Panc1 (cell line): ENCODE measurements at regions not wholly inside any gene's neighbourhood (a gene's known extent, or its start where the extent isn't known, plus 50 kb on each side); places are given as distances from the start of the nearest gene placed in this dataset.

Experiments used
- ATAC-seq: fragments of 200-7000 bp; cut with Tn5 transposase; 2 replicates; pipeline ENCODE4 v1.9.1; 2020; ENCODE audit warnings: mild to moderate bottlenecking, moderate library complexity
- BruUV-seq: library from RNA; stranded (reverse); fragments of 400-500 nt; replicated peaks from 2 replicates; lab custom pipeline; 2021; lab: Mats Ljungman, UMichigan
- CTCF ChIA-PET: fragments of 300-600 bp; sonication (Branson Sonifier 250); formaldehyde crosslinking; loops from one replicate; lab custom pipeline; 2022; ENCODE audit warnings: antibody characterized with exemption; lab: Charles Lee
- POLR2A ChIA-PET: fragments of 300-600 bp; sonication (Branson Sonifier 250); formaldehyde crosslinking; loops from one replicate; lab custom pipeline; 2022; ENCODE audit warnings: antibody characterized with exemption; lab: Charles Lee
- DNase-seq: peaks from one replicate; pipeline ENCODE4 v3.0.0-alpha.2; 2010; ENCODE audit warnings: low read depth, low spot score
- H3K27ac ChIP-seq: 2 replicates; pipeline ENCODE4 v1.5.1; 2011; ENCODE audit warnings: mild to moderate bottlenecking, low read length, inconsistent platforms
- H3K27me3 ChIP-seq: fragments of 200-500 bp; sonication (Bioruptor generic); 2 replicates; pipeline ENCODE4 v1.6.0; 2014; ENCODE audit warnings: low read length, inconsistent platforms; ENCODE audit not compliant: control insufficient read depth, insufficient read depth
- H3K36me3 ChIP-seq: fragments of 200-500 bp; sonication (Bioruptor generic); 2 replicates; pipeline ENCODE4 v1.5.1; 2014; ENCODE audit warnings: inconsistent platforms, mild to moderate bottlenecking, low read length, moderate library complexity; ENCODE audit not compliant: control insufficient read depth, insufficient read depth
- H3K4me1 ChIP-seq: 2 replicates; pipeline ENCODE4 v1.5.1; 2011; ENCODE audit warnings: inconsistent platforms, mild to moderate bottlenecking, low read length, moderate library complexity; ENCODE audit not compliant: control insufficient read depth, insufficient read depth
- H3K4me3 ChIP-seq, 2 experiments: 2 replicates each; pipeline ENCODE4 v1.5.1; 2011 to 2012; ENCODE audit warnings: low read depth in 2 of 2, low read length in 2 of 2, mild to moderate bottlenecking in 2 of 2, inconsistent platforms in 1 of 2, moderate library complexity in 1 of 2
- H3K9me3 ChIP-seq: fragments of 200-500 bp; sonication (Bioruptor generic); 2 replicates; pipeline ENCODE4 v1.5.1; 2014; ENCODE audit warnings: low read depth, mild to moderate bottlenecking, inconsistent platforms, low read length, moderate library complexity; ENCODE audit not compliant: control insufficient read depth, insufficient read depth
- POLR2AphosphoS5 ChIP-seq: IDR thresholded peaks from 2 replicates; pipeline ENCODE4 v1.6.1; 2012; ENCODE audit warnings: mild to moderate bottlenecking, low read depth, low read length, moderate library complexity
- SIN3A ChIP-seq: IDR thresholded peaks from 2 replicates; pipeline ENCODE4 v1.6.1; 2012; ENCODE audit warnings: low read depth, mild to moderate bottlenecking, low read length, moderate library complexity, borderline replicate concordance; ENCODE audit not compliant: insufficient read depth
- TCF7L2 ChIP-seq: IDR thresholded peaks from 2 replicates; pipeline ENCODE4 v1.6.1; 2011; ENCODE audit warnings: mild to moderate bottlenecking, low read depth, low read length, inconsistent platforms
- in situ Hi-C: cut with HindIII; loops from 2 replicates; pipeline ENCODE4 v1.10.0; 2016; ENCODE audit warnings: low sequenced_read_pairs, low pct_unique_long_range_greater_than_20kb
- intact Hi-C: fragments of 100-400 bp; cut with micrococcal nuclease; formaldehyde crosslinking; loops from one replicate; pipeline ENCODE4 v1.10.0; 2022; ENCODE audit not compliant: unreplicated experiment
- TF ChIP-seq, protein P1 (sequence below): fragments of 450-650 bp; IDR thresholded peaks from 2 replicates; pipeline ENCODE4 v1.5.1; 2017; ENCODE audit warnings: mild to moderate bottlenecking
- TF ChIP-seq, protein P2 (sequence below), 2 experiments: IDR thresholded peaks; 2 replicates each; pipeline ENCODE4 v1.6.1; 2011 to 2012; ENCODE audit warnings: low read depth in 2 of 2, control low read depth in 1 of 2, low read length in 1 of 2, mild to moderate bottlenecking in 1 of 2, moderate library complexity in 1 of 2; ENCODE audit not compliant: insufficient read depth in 1 of 2

- H3K4me1 ChIP-seq = peaks cover 24% of the 10 kb centered on the region
- intact Hi-C loops = no loop called here
- no peaks in the 10 kb centered on the region for H3K36me3 ChIP-seq
- in situ Hi-C loops = no loop called here
- POLR2A ChIA-PET = no interaction called here
- DNase-seq = no peak
- no peak overlapping the region for H3K4me3 ChIP-seq
- H3K27ac ChIP-seq = no peak overlapping the region
- ATAC-seq = no peak
- H3K9me3 ChIP-seq = no peaks in the 10 kb centered on the region
- TF ChIP-seq TCF7L2 (no peak), POLR2AphosphoS5 (no peak)
- TF ChIP-seq, protein P1, sequence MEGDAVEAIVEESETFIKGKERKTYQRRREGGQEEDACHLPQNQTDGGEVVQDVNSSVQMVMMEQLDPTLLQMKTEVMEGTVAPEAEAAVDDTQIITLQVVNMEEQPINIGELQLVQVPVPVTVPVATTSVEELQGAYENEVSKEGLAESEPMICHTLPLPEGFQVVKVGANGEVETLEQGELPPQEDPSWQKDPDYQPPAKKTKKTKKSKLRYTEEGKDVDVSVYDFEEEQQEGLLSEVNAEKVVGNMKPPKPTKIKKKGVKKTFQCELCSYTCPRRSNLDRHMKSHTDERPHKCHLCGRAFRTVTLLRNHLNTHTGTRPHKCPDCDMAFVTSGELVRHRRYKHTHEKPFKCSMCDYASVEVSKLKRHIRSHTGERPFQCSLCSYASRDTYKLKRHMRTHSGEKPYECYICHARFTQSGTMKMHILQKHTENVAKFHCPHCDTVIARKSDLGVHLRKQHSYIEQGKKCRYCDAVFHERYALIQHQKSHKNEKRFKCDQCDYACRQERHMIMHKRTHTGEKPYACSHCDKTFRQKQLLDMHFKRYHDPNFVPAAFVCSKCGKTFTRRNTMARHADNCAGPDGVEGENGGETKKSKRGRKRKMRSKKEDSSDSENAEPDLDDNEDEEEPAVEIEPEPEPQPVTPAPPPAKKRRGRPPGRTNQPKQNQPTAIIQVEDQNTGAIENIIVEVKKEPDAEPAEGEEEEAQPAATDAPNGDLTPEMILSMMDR = no peak
- CTCF ChIA-PET = no interaction called here
- no TSS peak for BruUV-seq
- no peaks in the 10 kb centered on the region for H3K27me3 ChIP-seq
Measured at GRCh38 chr3:13197795-13198194, 124.6 kb upstream of the IQSEC1 start.

DNA sequence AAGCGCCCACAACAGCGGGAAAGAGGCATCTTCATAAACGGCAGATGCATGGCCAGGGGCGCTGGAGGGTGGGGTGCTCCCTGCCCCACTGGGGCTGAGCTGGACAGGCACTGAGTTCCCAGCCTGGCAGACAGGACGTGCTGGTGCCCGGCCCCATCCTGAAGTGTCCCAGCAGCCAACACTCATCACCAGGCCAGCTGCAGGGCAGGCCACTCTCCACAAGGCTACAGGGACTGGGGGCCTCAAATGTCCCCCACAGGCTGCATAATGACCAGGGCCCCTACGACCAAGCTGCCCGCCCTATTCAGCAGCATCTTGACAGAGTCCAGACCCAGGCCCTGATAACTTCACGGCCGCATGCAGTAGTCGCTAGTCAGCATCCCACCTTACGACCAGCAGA lies 124.1 kb upstream of the IQSEC1 start:
- in situ Hi-C loops (no loop called here), intact Hi-C loops (no loop called here)
- POLR2A ChIA-PET = no interaction called here
- no peaks in the 10 kb centered on the region for H3K9me3 ChIP-seq
- DNase-seq = no peak
- peaks cover 24% of the 10 kb centered on the region for H3K4me1 ChIP-seq
- no peak overlapping the region for H3K4me3 ChIP-seq
- BruUV-seq = no TSS peak
- H3K27me3 ChIP-seq = no peaks in the 10 kb centered on the region
- CTCF ChIA-PET = no interaction called here
- TF ChIP-seq POLR2AphosphoS5 (no peak), SIN3A (no peak), TCF7L2 (no peak)
- TF ChIP-seq, protein P2, sequence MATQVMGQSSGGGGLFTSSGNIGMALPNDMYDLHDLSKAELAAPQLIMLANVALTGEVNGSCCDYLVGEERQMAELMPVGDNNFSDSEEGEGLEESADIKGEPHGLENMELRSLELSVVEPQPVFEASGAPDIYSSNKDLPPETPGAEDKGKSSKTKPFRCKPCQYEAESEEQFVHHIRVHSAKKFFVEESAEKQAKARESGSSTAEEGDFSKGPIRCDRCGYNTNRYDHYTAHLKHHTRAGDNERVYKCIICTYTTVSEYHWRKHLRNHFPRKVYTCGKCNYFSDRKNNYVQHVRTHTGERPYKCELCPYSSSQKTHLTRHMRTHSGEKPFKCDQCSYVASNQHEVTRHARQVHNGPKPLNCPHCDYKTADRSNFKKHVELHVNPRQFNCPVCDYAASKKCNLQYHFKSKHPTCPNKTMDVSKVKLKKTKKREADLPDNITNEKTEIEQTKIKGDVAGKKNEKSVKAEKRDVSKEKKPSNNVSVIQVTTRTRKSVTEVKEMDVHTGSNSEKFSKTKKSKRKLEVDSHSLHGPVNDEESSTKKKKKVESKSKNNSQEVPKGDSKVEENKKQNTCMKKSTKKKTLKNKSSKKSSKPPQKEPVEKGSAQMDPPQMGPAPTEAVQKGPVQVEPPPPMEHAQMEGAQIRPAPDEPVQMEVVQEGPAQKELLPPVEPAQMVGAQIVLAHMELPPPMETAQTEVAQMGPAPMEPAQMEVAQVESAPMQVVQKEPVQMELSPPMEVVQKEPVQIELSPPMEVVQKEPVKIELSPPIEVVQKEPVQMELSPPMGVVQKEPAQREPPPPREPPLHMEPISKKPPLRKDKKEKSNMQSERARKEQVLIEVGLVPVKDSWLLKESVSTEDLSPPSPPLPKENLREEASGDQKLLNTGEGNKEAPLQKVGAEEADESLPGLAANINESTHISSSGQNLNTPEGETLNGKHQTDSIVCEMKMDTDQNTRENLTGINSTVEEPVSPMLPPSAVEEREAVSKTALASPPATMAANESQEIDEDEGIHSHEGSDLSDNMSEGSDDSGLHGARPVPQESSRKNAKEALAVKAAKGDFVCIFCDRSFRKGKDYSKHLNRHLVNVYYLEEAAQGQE (IDR thresholded peaks at IDR 0.05; ENCODE audit: insufficient read depth in 1 of 2, low read depth in 2 of 2, low read length in 1 of 2) = no peak
- TF ChIP-seq, protein P1 = no peak
- ATAC-seq = no peak
- no peak overlapping the region for H3K27ac ChIP-seq
- H3K36me3 ChIP-seq = no peaks in the 10 kb centered on the region

- BruUV-seq = no TSS peak
- TF ChIP-seq SIN3A (no peak), TCF7L2 (no peak), POLR2AphosphoS5 (no peak)
- TF ChIP-seq, protein P2 (IDR thresholded peaks at IDR 0.05; ENCODE audit: insufficient read depth in 1 of 2, low read depth in 2 of 2, low read length in 1 of 2) = no peak
- TF ChIP-seq, protein P1 = no peak
- no peak overlapping the region for H3K4me3 ChIP-seq
- CTCF ChIA-PET = no interaction called here
- no peak for ATAC-seq
- in situ Hi-C loops = no loop called here
- H3K4me1 ChIP-seq = peaks cover 24% of the 10 kb centered on the region
- DNase-seq = no peak
- no peaks in the 10 kb centered on the region for H3K9me3 ChIP-seq
- intact Hi-C loops = no loop called here
- no peak overlapping the region for H3K27ac ChIP-seq
- POLR2A ChIA-PET = no interaction called here
- H3K27me3 ChIP-seq = no peaks in the 10 kb centered on the region
- no peaks in the 10 kb centered on the region for H3K36me3 ChIP-seq
Measured at GRCh38 chr3:13195374-13195773, 122.1 kb upstream of the IQSEC1 start.
